Osteoblast (primary cell): ENCODE measurements at regions not wholly inside any gene's neighbourhood (a gene's known extent, or its start where the extent isn't known, plus 50 kb on each side); places are given as distances from the start of the nearest gene placed in this dataset.
"Not testable (repeated sequence)": the region's sequence is repeated elsewhere in the genome, so short reads cannot be mapped to it uniquely, and the experiment has no call there.

Source experiments
- DNase-seq: peaks from one replicate; pipeline ENCODE4 v3.0.0; 2011; ENCODE audit warnings: low spot score, mixed read lengths; ENCODE audit not compliant: insufficient read length; ENCODE audit errors: missing footprints
- H2AFZ ChIP-seq: 2 replicates; pipeline ENCODE4 v1.6.0; 2011; ENCODE audit warnings: mild to moderate bottlenecking, low read length
- H3K27ac ChIP-seq: 2 replicates; pipeline ENCODE4 v1.5.1; 2011; ENCODE audit warnings: mild to moderate bottlenecking, low read depth, low read length, moderate library complexity
- H3K27me3 ChIP-seq: 2 replicates; pipeline ENCODE4 v1.6.0; 2012; ENCODE audit warnings: mild to moderate bottlenecking, control low read depth, inconsistent platforms, low read length, moderate library complexity; ENCODE audit not compliant: insufficient read depth
- H3K36me3 ChIP-seq: 2 replicates; pipeline ENCODE4 v1.5.1; 2011; ENCODE audit warnings: mild to moderate bottlenecking, low read length, control low read depth, moderate library complexity; ENCODE audit not compliant: insufficient read depth
- H3K4me1 ChIP-seq: 2 replicates; pipeline ENCODE4 v1.5.1; 2011; ENCODE audit warnings: mild to moderate bottlenecking, low read length, control low read depth, moderate library complexity; ENCODE audit not compliant: insufficient read depth
- H3K4me2 ChIP-seq: 2 replicates; pipeline ENCODE4 v1.6.0; 2011; ENCODE audit warnings: mild to moderate bottlenecking, low read length; ENCODE audit not compliant: insufficient read depth
- H3K4me3 ChIP-seq: fragments of 200-600 bp; sonication (generic); 3 replicates; pipeline ENCODE4 v1.5.1; 2012; ENCODE audit warnings: mild to moderate bottlenecking, low read length, inconsistent platforms; ENCODE audit not compliant: insufficient read depth
- H3K79me2 ChIP-seq: 2 replicates; pipeline ENCODE4 v1.6.0; 2012; ENCODE audit warnings: mild to moderate bottlenecking, low read length, control low read depth, inconsistent platforms; ENCODE audit not compliant: insufficient read depth
- H3K9me3 ChIP-seq: 2 replicates; pipeline ENCODE4 v1.5.1; 2011; ENCODE audit warnings: low read depth, low read length, control low read depth
- H4K20me1 ChIP-seq: 2 replicates; pipeline ENCODE4 v1.6.0; 2012; ENCODE audit warnings: mild to moderate bottlenecking, low read length, control low read depth; ENCODE audit not compliant: insufficient read depth
- TF ChIP-seq, protein P1 (sequence below): IDR thresholded peaks from 2 replicates; pipeline ENCODE4 v1.5.1; 2011; ENCODE audit warnings: mild to moderate bottlenecking, low read depth, low read length, moderate library complexity; ENCODE audit errors: extremely low read depth

DNA sequence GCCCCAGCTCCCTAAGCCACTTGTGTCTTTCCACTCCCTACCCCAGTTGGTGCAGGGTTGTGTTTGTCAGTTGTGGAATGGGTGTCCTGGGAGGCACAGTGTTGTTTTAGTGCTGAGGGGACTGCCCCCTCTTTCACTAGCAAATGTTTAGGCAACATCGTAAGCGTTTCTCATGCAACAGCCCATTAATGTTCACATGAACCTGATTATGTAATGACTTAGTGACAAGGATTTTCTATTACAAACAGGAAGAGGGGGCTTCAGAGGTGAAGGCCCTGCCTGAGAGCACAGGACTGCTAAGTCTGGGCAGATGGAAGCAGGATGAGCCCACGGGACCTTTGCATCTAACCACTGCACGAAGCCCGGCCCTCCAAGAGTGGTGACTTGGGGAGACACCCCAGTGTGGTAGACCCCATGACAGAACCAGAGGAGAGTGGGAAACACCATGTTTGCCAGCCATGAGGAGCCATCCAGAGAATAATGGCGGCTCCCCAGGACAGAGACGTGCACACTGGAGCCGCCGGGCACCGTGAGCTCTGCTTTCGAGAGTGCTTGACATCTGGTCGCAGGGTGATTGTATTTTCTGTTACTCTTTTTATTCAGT, 339.7 kb downstream of the THBS2 start:
- H4K20me1 ChIP-seq: no peaks in the 10 kb centered on the region
- H3K27ac ChIP-seq: no peak overlapping the region
- no peaks in the 10 kb centered on the region for H3K79me2 ChIP-seq
- H3K4me2 ChIP-seq: no peak overlapping the region
- H2AFZ ChIP-seq: no peak overlapping the region
- H3K4me1 ChIP-seq: peaks cover 13% of the 10 kb centered on the region
- no peak overlapping the region for H3K4me3 ChIP-seq
- H3K9me3 ChIP-seq: no peaks in the 10 kb centered on the region
- no peaks in the 10 kb centered on the region for H3K27me3 ChIP-seq
- no peak for DNase-seq
- TF ChIP-seq, protein P1, sequence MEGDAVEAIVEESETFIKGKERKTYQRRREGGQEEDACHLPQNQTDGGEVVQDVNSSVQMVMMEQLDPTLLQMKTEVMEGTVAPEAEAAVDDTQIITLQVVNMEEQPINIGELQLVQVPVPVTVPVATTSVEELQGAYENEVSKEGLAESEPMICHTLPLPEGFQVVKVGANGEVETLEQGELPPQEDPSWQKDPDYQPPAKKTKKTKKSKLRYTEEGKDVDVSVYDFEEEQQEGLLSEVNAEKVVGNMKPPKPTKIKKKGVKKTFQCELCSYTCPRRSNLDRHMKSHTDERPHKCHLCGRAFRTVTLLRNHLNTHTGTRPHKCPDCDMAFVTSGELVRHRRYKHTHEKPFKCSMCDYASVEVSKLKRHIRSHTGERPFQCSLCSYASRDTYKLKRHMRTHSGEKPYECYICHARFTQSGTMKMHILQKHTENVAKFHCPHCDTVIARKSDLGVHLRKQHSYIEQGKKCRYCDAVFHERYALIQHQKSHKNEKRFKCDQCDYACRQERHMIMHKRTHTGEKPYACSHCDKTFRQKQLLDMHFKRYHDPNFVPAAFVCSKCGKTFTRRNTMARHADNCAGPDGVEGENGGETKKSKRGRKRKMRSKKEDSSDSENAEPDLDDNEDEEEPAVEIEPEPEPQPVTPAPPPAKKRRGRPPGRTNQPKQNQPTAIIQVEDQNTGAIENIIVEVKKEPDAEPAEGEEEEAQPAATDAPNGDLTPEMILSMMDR: no peak
- H3K36me3 ChIP-seq: no peaks in the 10 kb centered on the region

GRCh38 chr6:168913231-168913865, 340.3 kb downstream of the THBS2 start:
- not testable (repeated sequence) for DNase-seq, H3K36me3 ChIP-seq, H3K9me3 ChIP-seq

GRCh38 chr6:168909288-168909687, 344.4 kb downstream of the THBS2 start:
- Histone ChIP-seq H3K4me3 (no peak overlapping the region), H3K9me3 (no peaks in the 10 kb centered on the region), H3K27ac (peak overlapping the region; percentile 94), H2AFZ (peak overlapping the region; percentile 24), H4K20me1 (no peaks in the 10 kb centered on the region), H3K27me3 (no peaks in the 10 kb centered on the region), H3K4me2 (no peak overlapping the region), H3K79me2 (no peaks in the 10 kb centered on the region), H3K4me1 (peaks cover 15% of the 10 kb centered on the region), H3K36me3 (no peaks in the 10 kb centered on the region)
- TF ChIP-seq, protein P1: no peak
- DNase-seq: no peak

More at GRCh38 chr6:168913231-168913865, 340.3 kb downstream of the THBS2 start:
- H3K4me2 ChIP-seq, H3K27ac ChIP-seq, H3K27me3 ChIP-seq, H3K4me3 ChIP-seq, H3K79me2 ChIP-seq, H4K20me1 ChIP-seq, H2AFZ ChIP-seq: not testable (repeated sequence)
- H3K4me1 ChIP-seq: peaks cover 18% of the 10 kb centered on the region

DNA sequence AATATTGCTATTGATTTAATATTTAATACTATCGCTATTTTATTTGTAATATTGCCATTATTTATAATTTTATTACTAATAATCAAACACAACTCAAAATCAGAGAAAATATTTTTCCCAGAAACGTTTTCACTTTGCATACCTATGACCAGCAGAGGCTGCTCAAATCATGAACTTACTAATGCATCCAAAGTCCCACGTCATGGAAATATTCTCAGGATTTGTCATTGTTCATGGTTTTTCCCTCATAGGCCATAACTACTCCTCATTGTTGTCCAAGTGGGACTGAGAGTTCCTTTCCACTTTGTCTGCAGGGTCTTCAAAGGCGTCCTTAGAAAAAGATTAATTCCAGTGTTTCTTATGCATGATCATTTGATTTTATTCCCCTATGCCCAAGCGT, 344.8 kb downstream of the THBS2 start:
- H2AFZ ChIP-seq: no peak overlapping the region
- H3K9me3 ChIP-seq: no peaks in the 10 kb centered on the region
- TF ChIP-seq, protein P1: peak; percentile 70
- no peak overlapping the region for H3K4me3 ChIP-seq
- H3K27ac ChIP-seq: peak overlapping the region; percentile 94
- peaks cover 15% of the 10 kb centered on the region for H3K4me1 ChIP-seq
- H3K4me2 ChIP-seq: no peak overlapping the region
- no peaks in the 10 kb centered on the region for H3K79me2 ChIP-seq
- H3K36me3 ChIP-seq: no peaks in the 10 kb centered on the region
- no peaks in the 10 kb centered on the region for H3K27me3 ChIP-seq
- H4K20me1 ChIP-seq: no peaks in the 10 kb centered on the region
- DNase-seq: peak; percentile 92
